ENCODE measurements at regions not wholly inside any gene's neighbourhood (a gene's known extent, or its start where the extent isn't known, plus 50 kb on each side); places are given as distances from the start of the nearest gene placed in this dataset.
"Not testable (repeated sequence)": the region's sequence is repeated elsewhere in the genome, so short reads cannot be mapped to it uniquely, and the experiment has no call there.

DNA sequence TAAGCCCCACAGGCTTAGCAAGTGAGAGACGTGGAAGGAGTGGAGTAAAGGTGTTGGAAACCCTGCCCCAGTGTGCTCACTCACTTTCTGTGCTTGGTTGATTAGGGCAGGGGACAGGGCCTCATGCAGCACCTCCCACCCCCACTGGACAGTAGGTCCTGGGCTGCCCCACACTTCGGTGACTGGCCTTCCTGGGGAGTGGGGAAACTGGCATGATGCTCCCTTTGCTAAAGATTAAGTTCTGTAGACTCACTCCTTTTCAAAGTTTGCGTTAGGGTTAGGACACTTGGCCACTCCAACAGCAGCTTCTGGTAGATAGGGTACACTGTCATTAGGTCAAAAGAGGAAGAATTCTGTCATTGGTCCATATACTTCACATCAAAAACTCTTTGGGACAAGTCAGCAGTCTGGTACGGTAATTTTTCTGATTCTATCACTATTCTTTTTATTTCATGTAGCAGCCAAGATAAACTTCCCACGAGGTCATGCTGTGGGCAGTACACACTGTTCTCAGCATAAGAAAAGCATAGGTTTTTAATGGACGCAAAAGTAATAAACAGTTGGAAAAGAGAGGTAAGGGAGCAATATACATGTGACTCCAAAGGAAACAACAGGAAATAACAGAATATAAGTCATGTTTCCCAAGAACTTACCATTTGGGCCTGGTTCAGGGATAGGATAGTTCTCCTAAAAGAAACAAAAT lies 106.6 kb upstream of the TERB2 start:
- not testable (repeated sequence) for DNase-seq

GRCh38 chr15:44853304-44853950 lies 103.1 kb upstream of the TERB2 start:
- peak in 1 of 2 donors; percentile 23 for DNase-seq

DNA sequence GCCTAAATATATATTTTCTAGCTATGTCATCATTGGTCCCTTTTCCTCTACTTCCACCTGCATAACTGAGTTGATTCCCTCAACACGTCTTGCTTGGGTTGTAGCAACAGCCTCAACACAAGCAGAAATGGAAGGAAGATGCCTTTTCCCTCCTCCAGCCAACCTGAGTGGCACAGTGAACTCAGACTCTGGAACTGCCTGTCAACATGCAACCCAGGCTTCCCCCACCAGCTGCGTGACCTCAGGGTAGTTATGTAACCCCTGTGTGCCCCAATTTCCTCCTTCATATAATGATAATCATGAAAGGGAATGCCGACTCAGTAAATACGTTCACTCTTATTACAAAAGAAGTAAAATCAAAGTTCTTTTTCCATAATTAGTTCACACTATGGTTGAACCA lies 101.8 kb upstream of the TERB2 start:
- DNase-seq: not testable (repeated sequence)

- DNase-seq: not testable (repeated sequence)
Observed at GRCh38 chr15:44856284-44856683, 100.2 kb upstream of the TERB2 start.

- not testable (repeated sequence) for DNase-seq
Observed at GRCh38 chr15:44857164-44857710, 99.2 kb upstream of the TERB2 start.

DNA sequence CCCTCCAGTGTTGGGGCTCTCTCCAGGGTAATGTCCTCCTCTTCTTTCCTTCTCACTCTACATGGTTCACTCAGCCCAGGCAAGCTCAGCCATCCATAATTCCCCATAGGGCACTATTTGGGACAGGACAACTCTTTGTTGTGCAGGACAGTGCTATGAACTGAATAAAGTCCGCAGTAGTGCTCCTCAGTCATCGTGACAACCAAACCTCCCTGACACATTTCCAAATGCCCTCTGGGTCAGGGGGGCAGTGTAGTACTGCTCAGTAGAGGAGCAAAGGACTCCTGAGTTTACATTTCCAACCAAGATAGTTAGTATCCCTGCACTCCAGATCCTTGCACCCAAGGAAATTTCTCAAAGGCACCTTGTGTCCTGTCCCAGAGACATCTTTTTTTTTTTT lies 97.4 kb upstream of the TERB2 start:
- DNase-seq: not testable (repeated sequence)

- DNase-seq: not testable (repeated sequence)
Observed at GRCh38 chr15:44860168-44860567, 96.3 kb upstream of the TERB2 start.

- no peak for DNase-seq
Observed at GRCh38 chr15:44861439-44861910, 95.0 kb upstream of the TERB2 start.

DNA sequence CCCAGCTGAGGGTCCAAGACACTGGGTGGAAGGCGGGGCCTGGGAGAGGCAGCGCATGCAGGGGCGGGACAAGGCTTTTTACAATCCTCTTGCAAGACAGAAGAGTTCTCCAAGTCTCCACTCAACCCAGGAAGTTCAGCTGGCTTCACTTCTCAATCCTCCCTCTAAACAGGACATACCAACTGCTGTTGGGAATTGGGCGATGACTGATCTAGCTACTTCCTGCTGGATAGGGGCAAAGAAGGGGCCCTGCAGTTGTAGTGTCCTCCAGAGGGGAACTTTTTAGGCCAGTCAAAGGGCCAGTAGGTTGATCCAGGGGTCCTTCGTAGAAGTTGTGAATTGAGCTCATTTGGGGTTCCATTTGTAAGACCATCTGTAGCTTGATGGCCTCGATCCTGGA lies 94.6 kb upstream of the TERB2 start:
- DNase-seq: no peak

DNA sequence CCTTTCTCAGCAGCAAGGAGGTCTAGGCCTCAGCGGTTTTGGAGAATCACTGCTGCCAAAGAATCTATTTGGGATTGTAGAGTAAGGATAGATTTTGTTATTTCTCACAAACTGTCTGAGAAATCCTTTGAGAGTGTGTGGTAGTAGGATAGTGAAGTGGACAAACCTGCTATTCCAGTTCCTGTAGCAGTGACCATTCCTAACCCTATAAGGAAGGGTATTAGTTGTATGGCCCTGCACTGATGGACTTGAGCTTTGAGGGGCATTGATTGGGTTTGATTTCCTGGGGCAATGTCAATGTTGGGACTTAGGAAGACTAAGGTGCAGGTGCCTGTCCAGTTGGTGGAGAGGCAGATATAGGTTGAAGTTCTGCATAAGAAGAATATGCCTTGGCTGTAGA lies 93.6 kb upstream of the TERB2 start:
- DNase-seq: not testable (repeated sequence)

- DNase-seq: not testable (repeated sequence)
Observed at GRCh38 chr15:44868100-44868499, 88.4 kb upstream of the TERB2 start.

- DNase-seq: not testable (repeated sequence)
Observed at GRCh38 chr15:44870125-44870524, 86.4 kb upstream of the TERB2 start.

DNA sequence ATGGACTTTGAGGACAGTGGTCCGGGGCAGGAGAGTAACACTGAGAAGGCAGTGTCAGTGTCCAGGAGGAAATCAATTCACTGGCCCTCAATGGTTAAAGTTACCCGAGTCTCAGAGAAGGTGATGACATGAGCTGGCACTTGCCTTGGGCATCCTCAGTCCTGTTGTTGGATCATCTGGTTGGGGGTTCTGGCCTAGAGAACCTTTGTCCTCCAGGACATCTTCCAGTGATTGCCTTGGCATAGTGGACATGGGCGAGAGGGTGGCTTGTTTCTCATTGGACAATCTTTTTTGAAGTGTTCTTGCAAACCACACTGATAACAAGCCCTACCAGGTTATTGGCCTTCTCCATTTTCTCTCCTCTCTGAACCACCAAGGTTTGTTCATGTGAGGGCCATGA lies 83.4 kb upstream of the TERB2 start:
- no peak for DNase-seq

- DNase-seq: no peak
Observed at GRCh38 chr15:44879066-44879465, 77.4 kb upstream of the TERB2 start.

DNA sequence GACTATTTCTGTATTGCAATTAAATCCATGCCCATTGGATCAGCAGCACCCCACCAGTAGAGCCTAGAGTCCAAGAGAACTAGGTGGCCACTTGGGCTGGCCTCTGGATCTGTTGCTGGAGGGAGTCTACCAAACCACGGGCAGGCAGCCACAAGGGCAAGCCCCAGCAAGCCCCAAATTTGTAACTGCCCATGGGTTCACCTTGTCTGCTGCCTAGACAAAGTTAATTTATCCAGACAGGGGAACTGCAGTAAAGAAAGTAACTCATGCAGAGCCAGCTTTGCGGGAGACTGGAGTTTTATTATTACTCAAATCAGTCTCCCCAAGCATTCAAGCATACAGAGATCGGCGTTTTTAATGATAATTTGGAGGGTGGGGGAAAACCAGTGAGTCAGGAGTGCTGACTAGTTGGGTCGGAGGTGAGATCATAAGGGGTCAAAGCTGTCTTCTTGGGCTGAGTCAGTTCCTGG lies 74.0 kb upstream of the TERB2 start:
- no peak for DNase-seq

DNA sequence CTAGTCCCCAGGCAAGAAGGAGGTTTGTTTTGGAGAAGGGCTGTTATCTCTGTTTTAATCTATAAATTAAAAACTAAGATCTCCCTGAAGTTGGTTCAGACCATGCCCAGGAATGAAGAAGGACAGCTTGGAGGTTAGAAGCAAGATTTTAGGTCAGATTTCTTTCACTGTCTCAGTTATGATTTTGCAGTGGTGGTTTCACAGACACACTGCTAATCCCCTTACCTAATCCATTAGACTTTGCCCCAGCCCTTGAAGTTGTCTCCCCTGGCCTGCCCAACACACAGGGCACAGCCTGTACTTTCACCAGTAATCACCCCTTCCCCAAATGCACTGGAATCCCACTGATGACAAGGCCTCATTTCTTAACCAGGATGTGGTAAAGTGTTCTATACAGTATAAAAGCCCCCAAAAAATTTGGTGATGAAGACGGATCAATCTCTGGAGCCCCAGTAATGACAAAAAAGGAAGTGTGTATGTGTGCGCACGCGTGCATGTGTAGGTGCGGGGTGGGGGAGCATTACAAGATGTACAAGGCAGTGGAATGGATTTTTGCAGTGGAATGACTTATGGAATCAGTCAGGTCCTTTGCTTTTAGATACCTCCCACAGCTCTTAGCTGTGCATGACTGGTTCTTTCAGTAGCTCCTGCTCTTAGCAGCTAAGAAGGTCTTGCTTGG lies 73.1 kb upstream of the TERB2 start:
- no peak for DNase-seq

- DNase-seq: not testable (repeated sequence)
Observed at GRCh38 chr15:44898890-44899651, 57.4 kb upstream of the TERB2 start.

DNA sequence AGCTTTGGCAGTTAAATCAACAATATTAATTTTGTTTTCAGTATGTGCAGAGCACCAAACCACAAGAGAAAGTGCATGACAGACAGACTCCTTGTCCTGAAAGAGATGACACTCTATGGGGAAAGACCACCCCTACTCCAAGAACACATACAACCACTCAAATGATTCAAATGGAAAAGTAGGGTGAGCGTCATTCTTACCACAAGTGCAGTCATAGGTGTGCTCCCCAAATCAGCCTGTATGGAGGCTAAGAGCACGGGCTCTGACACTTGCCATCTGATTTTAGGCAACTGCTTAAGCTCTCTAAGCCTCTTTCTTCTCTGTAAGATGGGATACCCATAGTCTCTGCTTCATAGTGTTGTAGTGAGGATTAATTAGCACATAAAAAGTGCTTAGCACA lies 56.7 kb upstream of the TERB2 start:
- DNase-seq: not testable (repeated sequence)

- not testable (repeated sequence) for DNase-seq
Observed at GRCh38 chr15:44900796-44901195, 55.7 kb upstream of the TERB2 start.

GRCh38 chr15:44903281-44903680 lies 53.2 kb upstream of the TERB2 start:
- not testable (repeated sequence) for DNase-seq

DNA sequence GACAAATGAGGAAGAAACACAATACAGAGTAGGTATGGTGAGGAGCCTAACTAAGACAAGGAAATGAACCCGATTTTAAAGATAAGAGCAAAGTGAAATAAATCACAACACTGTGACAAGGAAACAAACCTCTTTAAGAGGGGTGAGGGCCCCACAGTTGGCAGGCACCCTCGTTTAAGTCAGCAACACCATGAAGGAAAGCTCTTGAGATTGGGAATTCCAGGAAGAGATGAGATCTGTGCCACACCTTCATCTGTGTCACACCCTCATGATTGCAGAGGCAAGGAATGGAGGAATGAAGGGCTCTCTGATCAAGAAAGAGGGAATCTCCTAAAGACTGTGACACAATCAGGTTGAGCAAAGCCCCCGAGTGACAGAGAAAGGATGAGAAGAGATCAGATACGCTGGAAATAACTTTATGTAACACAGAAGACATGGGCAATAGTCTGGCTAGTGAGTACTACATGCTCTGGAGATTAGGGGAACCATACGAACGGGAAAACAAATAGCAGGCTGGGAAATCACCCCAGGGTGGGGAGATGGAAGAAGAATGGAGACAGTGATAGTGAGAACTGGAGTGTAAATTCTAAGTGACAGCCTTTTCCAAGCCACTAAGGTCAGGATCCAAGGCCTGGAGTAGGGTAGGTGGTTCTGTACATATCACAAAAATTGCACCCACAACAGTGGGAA lies 51.7 kb upstream of the TERB2 start:
- DNase-seq: not testable (repeated sequence)

All from right lung (tissue), 2 donors.